Lower leg skin (tissue), 3 donors: ENCODE measurements at regions not wholly inside any gene's neighbourhood (a gene's known extent, or its start where the extent isn't known, plus 50 kb on each side); places are given as distances from the start of the nearest gene placed in this dataset.
"Not testable (repeated sequence)": the region's sequence is repeated elsewhere in the genome, so short reads cannot be mapped to it uniquely, and the experiment has no call there.

Source experiments
- CTCF ChIP-seq, 3 donors: fragments of 450-650 bp; IDR thresholded peaks; one replicate each; pipeline ENCODE4 v1.5.1; 2016; ENCODE audit warnings: antibody characterized with exemption in 3 of 3, mild to moderate bottlenecking in 3 of 3, moderate library complexity in 2 of 3
- POLR2A ChIP-seq, 2 donors: fragments of 450-650 bp; IDR thresholded peaks; one replicate each; pipeline ENCODE4 v1.6.1; 2016 to 2017; ENCODE audit warnings: antibody characterized with exemption in 2 of 2, mild to moderate bottlenecking in 1 of 2, moderate library complexity in 1 of 2

- TF ChIP-seq CTCF, POLR2A (IDR thresholded peaks at IDR 0.05): not testable (repeated sequence)
Measured at GRCh38 chr4:114262421-114262820, 283.0 kb upstream of the ARSJ start.
